HG03280 (cell line): ENCODE measurements at regions not wholly inside any gene's neighbourhood (a gene's known extent, or its start where the extent isn't known, plus 50 kb on each side); places are given as distances from the start of the nearest gene placed in this dataset.

ENCODE experiments used
- ATAC-seq: cut with Tn5 transposase; IDR thresholded peaks from one replicate; pipeline ENCODE4 v1.9.1; 2021; ENCODE audit warnings: mild to moderate bottlenecking, moderate library complexity; ENCODE audit not compliant: unreplicated experiment

DNA sequence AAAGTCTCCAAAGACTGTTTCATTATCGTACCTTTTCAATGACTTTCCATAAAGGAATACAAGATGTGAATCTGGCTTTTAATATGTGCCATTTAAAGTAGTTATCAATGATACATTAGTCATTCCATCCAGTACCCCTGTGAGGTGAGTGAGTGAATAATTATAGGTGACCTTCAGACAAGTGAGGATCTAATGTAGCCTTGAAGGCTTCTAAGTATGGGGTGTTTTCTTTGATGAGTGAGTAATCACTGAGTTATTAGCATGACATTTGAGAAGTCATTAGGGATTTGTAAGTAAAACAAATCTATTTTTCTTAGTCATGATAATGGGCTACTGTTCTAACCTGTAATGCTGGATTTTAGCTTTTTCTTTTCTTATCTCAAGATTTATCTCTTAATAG is 831.4 kb downstream of the ADGRL2 start:
- ATAC-seq: no peak

DNA sequence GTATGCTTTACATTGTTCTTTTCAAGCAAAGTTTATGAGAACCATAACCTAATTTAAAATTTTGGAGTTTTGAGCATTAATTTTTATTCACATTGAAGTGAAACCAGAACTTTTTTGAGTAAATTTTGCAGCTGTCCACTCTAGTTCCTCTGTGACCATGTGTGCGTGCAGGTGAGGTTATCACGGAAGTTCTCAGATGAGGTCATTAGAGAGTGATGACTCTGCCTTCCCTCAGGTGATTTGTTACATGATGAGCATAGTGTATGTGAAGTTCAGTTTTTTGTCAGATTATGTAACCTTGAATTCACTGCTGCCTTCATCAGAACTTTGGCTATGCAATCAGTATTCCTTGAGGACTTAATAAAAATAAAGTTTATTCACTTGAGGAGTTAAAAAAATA is 828.2 kb downstream of the ADGRL2 start:
- ATAC-seq: no peak

DNA sequence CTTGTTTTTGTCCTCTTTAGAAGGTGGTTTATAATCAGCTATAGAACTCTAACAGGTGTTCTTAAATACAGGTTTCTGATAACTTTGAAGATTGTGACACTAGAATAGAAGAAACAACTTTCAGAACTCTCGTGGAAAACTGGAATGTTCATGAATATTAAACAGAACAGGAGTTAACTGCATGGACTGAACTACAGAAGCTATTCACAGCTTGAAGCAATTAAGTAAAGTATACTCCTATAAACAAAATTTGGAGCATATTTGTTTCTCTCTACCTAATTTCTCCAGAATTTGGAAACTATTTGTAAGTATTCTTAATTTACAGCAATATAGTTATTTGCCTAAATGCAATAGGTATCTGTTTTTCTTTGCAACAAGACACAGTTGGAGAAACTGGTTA is 824.8 kb downstream of the ADGRL2 start:
- no peak for ATAC-seq

GRCh38 chr1:82621076-82621475 is 820.3 kb downstream of the ADGRL2 start:
- ATAC-seq: no peak

- ATAC-seq: no peak
These were observed 813.4 kb downstream of the ADGRL2 start for GRCh38 chr1:82614090-82614489.

DNA sequence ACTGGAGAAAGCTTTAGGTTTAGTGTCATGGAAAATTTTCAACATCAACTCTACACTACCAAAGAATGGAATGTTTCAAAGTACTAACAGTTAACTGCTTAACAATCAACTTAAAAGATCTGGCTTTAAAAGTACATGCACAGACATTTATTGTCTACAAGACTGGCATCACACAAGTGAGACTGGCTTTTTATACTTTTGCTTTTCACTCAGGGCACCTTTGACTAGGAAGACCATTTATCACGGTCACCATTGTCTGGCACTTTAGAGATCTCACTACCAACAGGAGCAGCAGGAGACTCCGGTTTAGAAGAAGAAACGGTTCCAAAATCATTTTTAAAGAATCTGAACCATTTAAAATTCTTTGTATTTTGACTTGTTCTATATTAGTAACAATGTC is 812.3 kb downstream of the ADGRL2 start:
- no peak for ATAC-seq

DNA sequence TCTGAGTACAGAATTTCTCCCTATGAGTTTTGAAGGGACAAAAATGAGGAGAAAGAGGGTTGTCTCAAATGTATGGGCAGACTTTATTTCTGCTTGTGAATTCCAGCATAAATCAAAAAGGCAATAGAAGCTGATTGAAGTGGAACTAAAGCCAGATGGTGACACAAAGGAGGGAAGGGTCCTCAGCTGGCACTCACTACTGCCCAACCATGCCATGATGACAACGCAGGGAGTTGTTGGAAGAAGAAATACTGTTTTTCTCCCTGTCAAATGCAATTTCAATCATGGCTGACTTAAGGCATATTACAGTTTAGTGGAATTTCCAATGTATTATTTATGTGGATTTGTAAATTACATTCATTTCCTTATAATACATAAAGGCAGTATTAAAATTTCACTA is 805.8 kb downstream of the ADGRL2 start:
- no peak for ATAC-seq

DNA sequence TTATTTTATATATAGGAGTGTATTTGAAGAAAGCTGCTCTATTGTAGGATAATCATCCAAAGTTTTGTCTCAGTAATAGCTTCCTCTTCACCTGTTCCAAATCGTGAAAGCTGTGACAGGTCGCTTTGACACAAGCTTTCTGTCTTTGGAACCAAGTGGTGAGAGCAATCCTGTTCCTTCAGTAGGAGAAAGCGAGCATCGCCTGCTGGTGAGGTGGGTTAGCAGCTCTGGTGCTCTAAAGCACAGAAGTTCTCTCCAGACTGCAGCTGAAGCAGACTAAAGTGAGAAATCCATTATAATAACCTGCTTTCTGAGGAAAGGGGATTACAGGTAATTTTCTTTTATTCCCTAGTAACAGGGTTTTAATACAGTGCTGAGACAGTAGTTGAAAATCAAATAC is 803.8 kb downstream of the ADGRL2 start:
- no peak for ATAC-seq

DNA sequence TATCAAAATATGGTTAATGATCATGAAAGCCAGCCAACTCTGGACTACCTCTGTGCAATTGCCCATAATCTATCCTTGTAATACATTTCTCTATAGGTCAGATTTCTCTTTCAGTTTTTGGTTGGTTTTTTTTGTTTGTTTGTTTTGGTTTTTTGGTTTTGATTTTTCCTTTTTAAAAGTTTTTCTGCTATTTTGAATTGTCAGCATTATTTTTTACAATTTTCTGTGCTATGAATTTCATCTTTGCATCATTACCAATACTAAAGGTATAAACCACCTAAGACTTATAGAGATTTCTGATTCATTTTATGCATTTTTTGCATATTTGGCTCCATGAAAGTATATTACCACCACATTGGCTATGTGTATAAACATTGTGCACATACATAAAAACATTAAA is 799.6 kb downstream of the ADGRL2 start:
- no peak for ATAC-seq

DNA sequence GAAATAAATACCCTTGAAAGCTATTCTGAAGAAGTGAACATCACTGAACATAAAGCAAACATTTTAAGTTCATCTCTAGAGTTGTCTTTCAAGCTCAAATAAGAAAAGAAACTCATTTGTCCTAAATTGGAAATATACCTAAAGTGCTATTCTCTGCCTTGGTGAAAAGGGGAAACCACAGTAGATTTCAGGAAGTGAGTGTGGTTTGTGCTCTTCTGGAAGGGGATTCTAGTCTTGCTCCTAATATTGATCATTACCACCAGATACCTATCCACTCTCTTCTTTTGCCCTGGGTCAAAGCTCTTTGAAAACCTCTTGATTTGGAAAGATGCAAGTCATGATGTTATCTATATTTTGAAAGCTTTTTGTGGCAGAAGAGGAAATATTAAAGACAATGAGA is 798.1 kb downstream of the ADGRL2 start:
- no peak for ATAC-seq

- no peak for ATAC-seq
These were observed 797.6 kb downstream of the ADGRL2 start for GRCh38 chr1:82598337-82598736.

DNA sequence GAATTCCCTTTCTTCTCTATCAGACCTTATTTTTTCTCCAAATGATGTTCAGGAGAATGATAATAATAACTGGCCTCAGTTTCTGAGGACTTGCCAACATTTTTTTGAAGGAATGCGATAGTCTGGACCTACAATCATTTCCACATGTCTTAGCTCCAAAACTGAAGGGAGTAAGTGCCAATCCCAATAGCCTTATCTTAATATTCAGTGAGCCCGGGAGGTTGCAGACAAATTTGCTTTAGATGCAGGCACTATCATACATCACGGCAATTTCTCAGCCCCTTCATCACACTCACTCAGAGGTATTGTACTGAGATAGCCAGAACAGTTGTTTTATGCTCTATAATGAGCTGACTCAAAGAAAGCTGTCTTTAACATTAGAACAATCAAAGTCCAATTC is 796.9 kb downstream of the ADGRL2 start:
- ATAC-seq: no peak

- ATAC-seq: no peak
These were observed 796.4 kb downstream of the ADGRL2 start for GRCh38 chr1:82597141-82597540.

DNA sequence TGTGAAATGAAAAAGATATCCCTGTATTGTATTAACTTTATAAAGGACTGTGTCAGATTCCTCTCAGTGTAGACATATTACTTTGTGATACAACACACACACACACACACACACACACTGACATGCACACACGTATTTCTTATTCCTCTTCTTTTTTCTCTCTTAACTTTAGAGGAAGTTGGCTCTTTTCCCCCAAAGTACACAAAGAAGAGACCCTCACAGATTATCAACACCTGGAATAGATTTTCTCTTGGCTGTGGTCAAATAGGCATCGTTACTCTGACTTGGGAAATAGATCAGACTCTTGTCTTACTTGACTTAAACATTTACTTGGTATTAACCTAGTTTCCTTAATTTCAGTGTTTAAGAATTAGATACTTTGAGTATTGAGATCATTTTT is 792.8 kb downstream of the ADGRL2 start:
- ATAC-seq: no peak

DNA sequence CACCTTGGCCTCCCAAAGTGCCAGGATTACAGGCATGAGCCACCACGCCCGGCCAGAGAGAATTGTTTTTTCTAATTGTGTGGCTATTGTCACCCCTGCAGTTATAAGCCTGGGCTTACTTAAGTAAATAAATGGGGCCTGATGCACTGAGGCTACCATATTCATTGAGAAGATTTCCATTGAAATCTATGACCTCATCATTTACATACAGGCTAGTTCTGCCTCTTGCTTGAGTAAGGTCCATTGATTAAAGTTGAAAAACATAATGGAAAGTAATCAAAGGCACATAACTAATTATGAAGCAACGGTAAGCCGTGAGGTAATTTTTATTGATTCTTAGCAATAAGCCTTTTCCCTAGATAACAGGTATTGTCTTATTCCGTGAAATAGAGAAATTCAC is 788.9 kb downstream of the ADGRL2 start:
- ATAC-seq: no peak

DNA sequence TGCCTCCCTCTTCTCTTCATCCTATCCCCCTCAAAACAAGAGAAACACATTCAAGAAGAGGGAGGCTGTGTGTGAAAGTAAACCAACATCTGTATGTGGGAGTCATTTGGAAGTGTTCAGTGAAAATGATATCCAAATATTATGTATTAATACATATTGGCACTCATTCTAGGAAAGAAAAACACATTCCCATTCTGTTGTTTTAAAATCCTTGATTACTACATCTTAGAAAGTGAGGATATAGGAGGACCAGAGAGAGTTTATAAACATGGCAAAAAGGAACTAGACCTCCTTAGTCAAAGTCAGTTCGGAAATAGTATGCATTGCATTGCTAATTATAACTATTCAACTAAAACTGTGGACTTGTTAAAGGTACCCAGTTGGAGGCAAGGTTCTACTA is 786.6 kb downstream of the ADGRL2 start:
- ATAC-seq: no peak

- ATAC-seq: no peak
These were observed 785.7 kb downstream of the ADGRL2 start for GRCh38 chr1:82586473-82586872.

DNA sequence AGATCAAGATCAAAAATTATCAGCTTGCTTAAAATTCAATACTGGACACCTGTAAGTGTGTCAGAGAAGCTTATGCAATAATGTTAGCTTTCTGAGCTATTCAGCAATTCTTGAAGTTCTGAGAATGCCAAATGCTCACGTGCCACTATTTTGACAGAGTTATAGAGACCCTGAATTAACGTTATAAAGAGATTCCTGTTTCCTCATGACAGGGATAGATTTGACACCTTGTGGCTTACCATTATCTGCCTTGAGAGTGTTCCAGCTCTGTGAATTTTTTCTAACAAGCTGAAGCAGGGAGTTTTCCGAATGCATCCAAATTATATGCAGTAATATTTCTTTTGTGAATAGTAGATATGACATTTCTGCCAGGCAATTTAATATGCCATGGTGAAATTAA is 781.6 kb downstream of the ADGRL2 start:
- ATAC-seq: no peak

- ATAC-seq: no peak
These were observed 777.5 kb downstream of the ADGRL2 start for GRCh38 chr1:82578086-82578726.

- no peak for ATAC-seq
These were observed 766.6 kb downstream of the ADGRL2 start for GRCh38 chr1:82567348-82567747.

DNA sequence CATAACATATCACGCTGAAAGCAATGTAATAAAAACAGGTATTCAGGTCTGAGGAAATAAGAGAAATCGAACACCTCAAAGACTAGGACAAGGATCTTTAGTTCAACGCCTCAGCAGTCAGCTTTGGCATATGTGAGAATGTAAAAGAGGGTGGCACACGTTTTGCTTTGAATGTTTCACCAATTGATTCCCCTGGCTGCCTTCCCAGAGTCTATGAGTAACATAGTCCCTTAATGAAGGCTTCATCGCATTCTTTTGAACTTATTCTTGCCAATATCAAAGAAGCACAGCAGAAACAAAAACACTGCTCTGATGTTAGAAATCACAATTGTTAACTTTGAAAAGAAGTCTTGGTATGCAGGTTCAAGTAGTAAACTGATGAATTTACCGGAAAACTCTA is 764.8 kb downstream of the ADGRL2 start:
- ATAC-seq: no peak

DNA sequence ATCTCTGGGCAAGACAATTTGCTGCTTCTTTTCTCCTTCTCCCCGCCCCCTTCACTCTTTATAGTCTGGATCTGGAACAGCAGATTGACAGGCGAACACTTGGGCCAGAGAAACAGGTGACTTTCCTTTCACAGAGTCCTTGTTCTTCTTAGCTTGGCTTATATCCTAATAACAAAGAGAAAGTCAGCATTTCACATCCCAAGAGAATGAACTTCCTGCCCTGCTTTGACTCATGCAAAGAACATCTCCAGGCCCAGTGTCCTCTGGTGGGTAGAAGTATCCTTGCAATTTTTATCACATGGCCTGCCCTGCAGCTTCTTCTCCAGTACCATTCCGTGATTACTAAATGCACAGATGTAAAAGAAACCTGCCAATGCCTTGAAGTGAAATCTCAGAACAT is 764.4 kb downstream of the ADGRL2 start:
- ATAC-seq: no peak

DNA sequence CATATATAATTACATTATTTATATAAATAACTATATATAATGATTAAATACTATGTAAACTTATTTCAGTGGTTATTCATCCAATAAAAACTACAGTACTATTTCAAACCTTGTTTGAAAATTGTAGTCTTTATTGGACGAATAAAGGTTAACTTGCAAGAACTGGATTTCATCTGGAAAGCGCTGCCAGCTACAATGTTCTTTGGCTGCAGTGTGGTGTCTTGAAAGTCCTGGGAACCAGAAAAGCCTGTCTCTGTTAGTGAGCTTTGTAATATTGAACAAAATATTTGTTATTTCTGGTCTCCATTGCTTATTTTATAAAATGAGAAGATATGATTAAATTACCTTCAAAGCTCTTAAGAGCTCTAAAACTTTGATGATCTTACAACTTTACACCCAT is 763.6 kb downstream of the ADGRL2 start:
- no peak for ATAC-seq

DNA sequence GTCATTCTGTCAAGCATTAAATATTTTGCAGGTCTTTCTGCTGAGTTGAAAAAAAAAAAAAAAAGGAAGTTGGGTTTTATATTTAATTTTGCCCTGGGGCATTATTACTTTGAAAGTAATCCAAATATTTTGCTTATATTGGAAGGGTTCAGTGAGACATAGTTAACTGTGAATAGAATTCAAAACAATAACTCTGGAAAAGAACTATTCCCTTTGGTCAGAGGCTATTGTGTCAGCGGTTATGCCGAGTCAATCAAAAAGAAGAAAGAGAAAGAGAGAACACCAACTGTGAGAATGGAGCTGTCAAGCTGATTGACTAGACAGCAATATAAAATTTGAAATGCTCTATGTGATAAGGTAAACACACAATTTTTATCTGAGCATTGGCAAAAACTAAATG is 761.7 kb downstream of the ADGRL2 start:
- no peak for ATAC-seq
